Hematopoietic multipotent progenitor cell treated with erythropoietin and hydrocortisone succinate and interleukin-3 and kit ligand, for 8 days (in vitro differentiated cells): ENCODE measurements at regions not wholly inside any gene's neighbourhood (a gene's known extent, or its start where the extent isn't known, plus 50 kb on each side); places are given as distances from the start of the nearest gene placed in this dataset.
"Not testable (repeated sequence)": the region's sequence is repeated elsewhere in the genome, so short reads cannot be mapped to it uniquely, and the experiment has no call there.

Experiments used
- DNase-seq: peaks from one replicate; pipeline ENCODE4 v3.0.0-alpha.2; 2015

DNA sequence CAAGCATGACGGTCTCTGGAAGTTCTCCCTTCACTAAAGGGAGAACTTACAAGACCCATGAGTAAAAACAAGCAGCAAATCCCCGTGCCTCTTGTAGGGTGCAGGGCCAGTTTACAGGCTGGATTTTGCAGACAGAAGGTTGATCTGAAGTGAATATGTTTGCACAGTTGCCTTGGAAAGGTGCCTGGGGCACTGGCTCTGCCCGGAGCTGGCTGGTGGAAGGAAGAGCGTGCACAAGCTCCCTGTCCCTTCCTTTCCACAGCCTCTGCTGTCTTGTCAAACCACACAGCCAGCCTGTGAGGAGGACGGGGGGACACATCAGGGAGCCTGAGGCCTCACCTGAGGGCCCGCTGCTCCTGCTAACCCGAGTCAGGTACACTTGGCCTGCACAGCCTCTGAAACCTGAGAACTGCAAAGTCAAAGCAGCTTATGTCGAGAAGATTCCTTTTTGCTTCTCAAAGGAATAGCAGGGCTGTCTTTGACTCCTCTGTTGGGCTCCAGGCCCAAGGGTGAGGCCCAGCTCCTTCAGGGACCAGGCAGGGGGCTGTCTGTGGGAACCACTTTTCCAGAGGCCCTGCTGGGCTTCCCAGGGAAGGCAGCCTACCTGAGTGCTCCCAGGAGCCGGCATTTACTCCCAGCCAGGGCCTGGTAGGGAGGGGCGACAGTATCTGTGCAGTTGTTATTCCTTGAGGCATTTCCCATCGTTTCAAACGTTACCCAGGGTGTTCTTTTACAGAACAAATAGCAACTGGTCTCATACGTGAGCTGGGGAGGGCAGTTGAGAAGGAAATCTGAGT lies 251.5 kb downstream of the SIPA1L2 start:
- no peak for DNase-seq

DNA sequence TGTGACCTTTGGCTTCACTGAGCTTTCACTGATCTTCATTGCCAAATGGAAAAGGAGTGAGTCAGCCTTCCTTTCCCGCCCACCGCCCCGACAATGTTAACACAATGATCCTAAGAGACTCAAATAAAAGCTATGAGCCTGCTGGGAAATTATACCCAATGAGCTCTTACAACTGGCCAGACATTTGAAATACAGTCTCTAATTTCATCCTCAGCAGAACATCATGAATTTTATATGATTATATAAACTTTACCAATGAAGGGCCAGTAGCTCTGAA lies 252.5 kb downstream of the SIPA1L2 start:
- no peak for DNase-seq

GRCh38 chr1:232376632-232377493 lies 253.1 kb downstream of the SIPA1L2 start:
- no peak for DNase-seq

DNA sequence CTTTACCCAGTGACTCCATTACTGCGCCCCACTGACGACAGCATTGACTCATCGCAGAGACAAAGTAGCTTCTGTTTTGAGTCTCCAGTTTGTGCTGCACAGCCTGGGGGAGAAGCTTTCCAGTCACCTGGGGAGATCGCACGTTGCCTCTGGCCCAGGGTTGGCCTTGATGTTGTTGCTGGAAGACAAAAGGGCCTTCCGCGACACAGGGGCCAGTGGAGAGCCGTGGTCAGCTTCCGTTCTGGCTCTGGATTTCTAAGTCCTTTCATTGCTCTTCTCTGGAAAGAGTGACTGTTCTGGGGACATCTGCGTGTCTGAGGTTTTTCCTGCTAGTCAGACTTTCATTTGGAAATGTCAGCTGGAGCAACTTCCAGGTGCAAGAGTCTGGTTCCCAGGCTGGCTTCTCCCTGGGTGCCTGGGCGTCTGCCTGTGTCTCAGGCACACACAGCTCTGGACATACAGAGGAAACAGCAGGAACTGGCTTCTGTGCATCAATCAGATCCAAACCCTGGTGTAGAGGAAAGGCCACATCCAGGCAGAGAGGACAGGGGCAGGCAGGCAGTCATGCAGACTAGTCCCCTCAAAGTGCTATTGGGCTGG lies 257.0 kb downstream of the SIPA1L2 start:
- no peak for DNase-seq

- DNase-seq, result no peak
Measured at GRCh38 chr1:232372431-232372830, 257.5 kb downstream of the SIPA1L2 start.

DNA sequence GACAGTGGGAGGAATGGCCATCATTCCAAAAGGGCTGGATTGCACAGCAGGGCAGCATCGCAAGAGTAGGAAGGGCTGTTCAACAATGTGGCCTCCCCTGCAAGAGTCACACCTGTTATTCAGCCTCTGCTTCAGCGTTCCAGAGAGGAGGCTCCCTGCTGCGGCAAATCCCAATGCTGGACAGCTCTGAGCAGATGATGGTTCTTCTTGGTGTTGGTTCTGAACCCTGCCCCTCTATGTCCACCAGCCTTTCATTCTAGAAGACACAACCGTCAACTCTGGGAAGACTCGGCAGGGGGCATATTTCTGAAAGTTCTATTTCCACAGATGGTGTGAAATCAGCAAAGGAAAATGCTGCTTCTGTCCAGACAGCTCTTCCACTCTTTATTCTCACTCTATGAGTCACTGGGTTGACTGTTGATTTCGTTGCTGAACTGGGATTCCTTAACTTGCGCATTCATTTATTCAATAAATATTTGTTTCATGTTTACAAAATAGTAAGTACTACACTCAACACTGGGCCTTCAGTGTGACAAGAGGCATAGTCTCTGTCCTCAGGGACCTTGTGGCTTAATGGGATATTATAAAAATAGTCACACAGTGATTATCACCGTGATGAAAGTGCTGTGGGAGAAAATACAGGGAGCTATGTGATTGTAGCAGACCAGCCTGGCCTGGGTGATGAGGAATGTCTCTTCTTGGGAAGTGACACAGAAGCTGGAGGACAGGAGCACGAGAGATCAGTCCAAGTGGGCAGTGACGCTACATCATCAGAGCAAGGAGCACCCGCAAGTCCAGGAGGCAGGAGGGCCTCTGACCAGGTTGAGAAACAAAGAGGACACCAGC lies 260.3 kb downstream of the SIPA1L2 start:
- DNase-seq, result no peak

DNA sequence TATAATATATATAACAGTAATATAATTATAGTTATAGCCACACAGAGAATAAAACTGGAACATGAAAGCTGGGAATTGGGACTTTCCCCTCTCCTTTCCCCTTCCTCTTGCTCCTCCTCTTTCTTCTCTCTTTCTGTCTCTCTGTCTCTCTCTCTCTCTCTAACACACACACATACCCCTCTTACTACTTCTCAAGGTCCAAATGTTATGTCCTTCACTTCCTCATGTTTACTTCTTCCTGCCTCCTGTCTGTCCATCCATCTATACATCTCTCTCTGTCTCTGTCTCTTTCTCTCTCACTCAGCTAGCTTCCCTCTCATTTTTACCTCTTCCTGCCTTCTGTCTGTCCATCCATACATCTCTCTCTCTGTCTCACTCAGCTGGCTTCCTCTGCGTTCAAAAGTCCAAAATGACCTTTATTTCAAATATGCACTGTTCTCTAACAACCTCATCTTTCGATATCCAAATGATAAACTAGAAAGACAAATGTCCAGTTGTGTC lies 261.1 kb downstream of the SIPA1L2 start:
- no peak for DNase-seq

DNA sequence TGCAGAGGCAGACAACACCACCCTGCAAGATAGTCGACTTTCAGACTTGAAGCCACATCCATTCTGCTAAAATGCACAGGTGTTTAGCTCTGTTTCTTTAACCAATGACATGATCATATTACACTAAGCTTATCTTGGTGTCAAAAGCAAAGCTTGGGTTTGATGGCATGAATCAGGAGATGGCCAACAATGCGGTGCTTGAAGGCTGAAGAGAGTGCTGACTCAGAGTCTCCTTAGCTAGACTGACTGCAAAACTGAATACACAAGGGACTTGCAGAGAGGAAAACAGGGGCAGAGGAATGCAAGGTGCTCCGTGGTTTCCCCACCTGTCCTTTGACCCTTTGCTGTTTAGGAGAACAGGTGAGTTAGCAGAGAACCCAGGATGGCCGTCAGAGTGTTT lies 262.6 kb downstream of the SIPA1L2 start:
- DNase-seq, result no peak

DNA sequence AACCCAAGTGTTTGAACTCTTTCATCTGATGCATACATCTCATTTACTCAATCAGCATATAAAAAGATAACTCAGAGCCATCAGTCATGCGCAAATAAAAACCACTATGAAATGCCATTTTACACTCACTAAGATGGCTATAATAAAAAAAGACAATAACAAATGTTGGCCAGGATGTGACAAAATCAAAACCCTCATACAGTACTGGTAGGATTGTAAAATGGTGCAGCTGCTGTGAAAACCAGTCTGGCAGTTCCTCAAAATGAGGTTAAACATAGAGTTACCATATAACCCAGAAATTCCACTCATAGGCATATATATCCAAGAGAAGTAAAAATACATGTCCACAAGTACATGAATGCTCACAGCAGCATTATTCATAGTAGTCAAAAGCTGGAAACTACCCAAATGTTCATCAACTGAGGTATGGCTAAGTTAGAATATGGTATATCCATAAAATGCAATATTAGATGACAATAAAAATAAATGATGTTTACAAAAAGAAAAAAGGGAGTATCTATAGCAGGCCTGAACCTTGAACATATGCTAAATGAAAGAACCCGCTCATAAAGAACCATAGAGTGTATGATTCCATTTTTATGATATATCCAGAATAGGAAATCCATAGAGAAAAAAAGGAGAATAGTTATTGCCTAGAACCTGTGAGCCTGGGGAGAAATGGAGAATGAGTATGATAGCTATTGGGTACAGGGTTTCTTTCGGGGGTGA lies 265.1 kb downstream of the SIPA1L2 start:
- no peak for DNase-seq

- no peak for DNase-seq
Measured at GRCh38 chr1:232363008-232363407, 266.9 kb downstream of the SIPA1L2 start.

- DNase-seq, result no peak
Measured at GRCh38 chr1:232357416-232357815, 272.5 kb downstream of the SIPA1L2 start.

GRCh38 chr1:232355162-232356006 lies 274.5 kb downstream of the SIPA1L2 start:
- no peak for DNase-seq

DNA sequence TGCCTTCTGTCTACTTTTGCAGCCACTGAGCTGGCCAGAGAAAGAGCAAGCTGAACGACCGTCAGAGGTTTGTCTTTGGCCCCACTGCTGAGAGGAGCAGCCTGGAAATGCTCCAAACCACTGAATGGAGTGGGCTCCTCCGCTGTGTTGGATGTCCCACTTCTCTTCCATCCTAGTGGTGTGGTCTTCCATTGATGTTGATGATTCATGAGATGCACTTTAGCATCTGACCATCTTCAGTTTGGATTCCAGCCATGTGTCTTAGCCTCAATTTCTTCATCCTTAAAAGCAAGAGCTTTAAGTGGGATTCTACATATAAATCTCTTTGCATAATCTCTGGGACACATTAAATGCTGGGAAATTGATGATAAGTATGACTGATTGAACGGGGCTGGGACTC lies 276.9 kb downstream of the SIPA1L2 start:
- no peak for DNase-seq

- DNase-seq, result no peak
Measured at GRCh38 chr1:232352366-232352765, 277.6 kb downstream of the SIPA1L2 start.

GRCh38 chr1:232351335-232351734 lies 278.6 kb downstream of the SIPA1L2 start:
- no peak for DNase-seq

GRCh38 chr1:232346844-232347243 lies 283.1 kb downstream of the SIPA1L2 start:
- DNase-seq, result no peak

- DNase-seq, result no peak
Measured at GRCh38 chr1:232344791-232345399, 285.0 kb downstream of the SIPA1L2 start.

- DNase-seq, result not testable (repeated sequence)
Measured at GRCh38 chr1:232344186-232344585, 285.7 kb downstream of the SIPA1L2 start.

GRCh38 chr1:232340446-232340845 lies 289.5 kb downstream of the SIPA1L2 start:
- DNase-seq, result no peak

GRCh38 chr1:232339073-232339472 lies 290.9 kb downstream of the SIPA1L2 start:
- no peak for DNase-seq
